Type B pancreatic cell (in vitro differentiated cells): ENCODE measurements at regions not wholly inside any gene's neighbourhood (a gene's known extent, or its start where the extent isn't known, plus 50 kb on each side); places are given as distances from the start of the nearest gene placed in this dataset.

Experiments used
- DNase-seq: peaks from one replicate; pipeline ENCODE4 v3.0.0; 2021; ENCODE audit warnings: mixed read lengths; ENCODE audit not compliant: unreplicated experiment; ENCODE audit errors: extremely low spot score
- H3K27ac Mint-ChIP-seq: 2 replicates; pipeline ENCODE4 v1.8.0; 2021; ENCODE audit warnings: mild to moderate bottlenecking, mixed read lengths
- H3K27me3 Mint-ChIP-seq: 2 replicates; pipeline ENCODE4 v1.8.0; 2021; ENCODE audit warnings: mixed read lengths
- H3K36me3 Mint-ChIP-seq: 2 replicates; pipeline ENCODE4 v1.8.0; 2021; ENCODE audit warnings: mixed read lengths
- H3K4me1 Mint-ChIP-seq: one replicate; pipeline ENCODE4 v1.8.0; 2021; ENCODE audit warnings: mixed read lengths; ENCODE audit not compliant: unreplicated experiment
- H3K4me3 Mint-ChIP-seq: 2 replicates; pipeline ENCODE4 v1.8.0; 2021; ENCODE audit warnings: mild to moderate bottlenecking, mixed read lengths
- H3K9me3 Mint-ChIP-seq: 2 replicates; pipeline ENCODE4 v1.8.0; 2021; ENCODE audit warnings: mixed read lengths
- CTCF ChIP-seq: fragments of 200-600 bp; sonication (generic); conservative IDR thresholded peaks from 2 replicates; pipeline ENCODE4 v1.5.0; 2021; ENCODE audit warnings: antibody characterized with exemption, mild to moderate bottlenecking

DNA sequence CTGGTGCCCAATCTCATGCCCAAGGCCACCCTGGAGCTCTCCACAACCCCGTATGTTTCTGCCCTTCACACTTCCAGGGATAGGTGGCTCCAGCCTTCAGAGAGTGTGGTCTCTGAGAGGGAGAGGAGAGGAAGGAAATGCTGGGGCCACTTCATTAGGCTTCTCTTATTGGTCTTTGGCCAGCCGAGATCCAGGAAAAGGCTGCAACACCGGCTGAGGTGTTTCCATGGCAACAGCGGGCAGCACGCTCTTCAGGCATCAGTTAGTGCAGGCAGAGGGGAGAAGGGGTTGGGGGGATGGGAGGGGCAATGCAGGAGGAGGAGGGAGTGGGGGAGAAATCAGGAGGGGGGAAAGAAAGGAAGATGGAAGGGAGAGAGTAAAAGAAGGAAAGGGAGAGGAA is 275.1 kb upstream of the GJB5 start:
- no peak for DNase-seq
- H3K36me3 Mint-ChIP-seq = no peaks in the 10 kb centered on the region
- H3K4me3 Mint-ChIP-seq = no peak overlapping the region
- no peak overlapping the region for H3K27ac Mint-ChIP-seq
- peaks cover 41% of the 10 kb centered on the region for H3K27me3 Mint-ChIP-seq
- no peaks in the 10 kb centered on the region for H3K9me3 Mint-ChIP-seq
- no peaks in the 10 kb centered on the region for H3K4me1 Mint-ChIP-seq
- no peak for TF ChIP-seq CTCF

DNA sequence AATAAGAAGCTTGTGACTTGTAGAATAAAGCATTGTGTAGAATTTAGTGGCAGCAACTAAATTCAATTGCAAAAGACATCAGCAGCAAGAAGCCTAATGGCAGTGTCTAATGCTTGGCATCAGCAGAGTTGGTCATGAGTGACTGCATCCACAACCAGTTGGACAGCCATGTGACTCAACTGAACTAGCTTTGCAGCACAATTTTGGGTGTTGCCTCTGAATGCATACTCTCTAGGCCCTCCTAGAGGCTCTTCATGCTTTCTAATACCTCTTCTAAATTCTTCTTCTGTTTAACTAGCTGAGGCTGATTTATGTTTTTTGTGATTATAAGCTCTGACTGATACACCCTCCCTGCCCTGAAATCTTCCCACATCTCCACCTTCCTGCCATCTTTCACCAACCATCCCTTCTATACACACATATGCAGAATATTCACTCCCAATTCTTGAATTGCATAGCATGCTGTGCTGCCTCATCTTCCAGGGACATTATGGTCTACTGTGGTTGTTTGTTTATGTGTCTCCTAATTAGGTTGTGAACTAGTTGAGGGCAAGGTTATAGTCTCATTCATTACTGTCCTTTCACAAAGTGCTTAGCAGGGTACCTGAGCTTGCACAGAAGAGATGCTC is 266.7 kb upstream of the GJB5 start:
- no peak for DNase-seq
- H3K4me3 Mint-ChIP-seq = no peak overlapping the region
- H3K27ac Mint-ChIP-seq = no peak overlapping the region
- H3K36me3 Mint-ChIP-seq = no peaks in the 10 kb centered on the region
- H3K27me3 Mint-ChIP-seq = peaks cover 23% of the 10 kb centered on the region
- H3K9me3 Mint-ChIP-seq = peaks cover 4% of the 10 kb centered on the region
- H3K4me1 Mint-ChIP-seq = no peaks in the 10 kb centered on the region
- no peak for TF ChIP-seq CTCF

- Mint-ChIP-seq H3K27ac (no peak overlapping the region), H3K36me3 (no peaks in the 10 kb centered on the region), H3K4me3 (no peak overlapping the region), H3K27me3 (peaks cover 27% of the 10 kb centered on the region), H3K4me1 (no peaks in the 10 kb centered on the region), H3K9me3 (no peaks in the 10 kb centered on the region)
- DNase-seq = no peak
- TF ChIP-seq CTCF = no peak
Observed at GRCh38 chr1:34500451-34500850, 254.4 kb upstream of the GJB5 start.

DNA sequence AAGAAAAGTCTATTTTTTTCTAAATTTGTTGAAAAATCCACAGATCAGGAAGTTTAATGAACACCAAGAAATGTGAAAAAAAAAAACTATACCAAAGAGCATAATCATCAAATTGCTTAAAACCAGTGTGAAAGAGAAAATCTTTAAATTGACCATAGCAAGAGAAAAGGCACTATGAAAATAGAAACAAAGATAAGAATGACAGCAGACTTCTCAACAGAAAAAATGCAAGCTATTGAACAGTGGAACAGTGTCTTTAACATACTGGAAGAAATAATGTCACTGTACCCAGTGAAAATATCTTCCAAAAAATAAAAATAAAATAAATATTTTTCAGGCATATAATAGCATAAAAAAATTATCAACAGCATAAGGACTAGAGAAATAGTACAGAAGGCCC is 243.0 kb upstream of the GJB5 start:
- no peak for TF ChIP-seq CTCF
- Mint-ChIP-seq H3K36me3 (no peaks in the 10 kb centered on the region), H3K4me3 (no peak overlapping the region), H3K27me3 (peaks cover 2% of the 10 kb centered on the region), H3K27ac (no peak overlapping the region), H3K4me1 (no peaks in the 10 kb centered on the region), H3K9me3 (peaks cover under 1% of the 10 kb centered on the region)
- no peak for DNase-seq

- no peak for DNase-seq
- Mint-ChIP-seq H3K36me3 (no peaks in the 10 kb centered on the region), H3K4me1 (no peaks in the 10 kb centered on the region), H3K27me3 (peaks cover 11% of the 10 kb centered on the region), H3K4me3 (no peak overlapping the region), H3K27ac (no peak overlapping the region), H3K9me3 (no peaks in the 10 kb centered on the region)
- TF ChIP-seq CTCF = no peak
Observed at GRCh38 chr1:34518146-34518699, 236.6 kb upstream of the GJB5 start.
